ENCODE measurements at regions not wholly inside any gene's neighbourhood (a gene's known extent, or its start where the extent isn't known, plus 50 kb on each side); places are given as distances from the start of the nearest gene placed in this dataset.

DNA sequence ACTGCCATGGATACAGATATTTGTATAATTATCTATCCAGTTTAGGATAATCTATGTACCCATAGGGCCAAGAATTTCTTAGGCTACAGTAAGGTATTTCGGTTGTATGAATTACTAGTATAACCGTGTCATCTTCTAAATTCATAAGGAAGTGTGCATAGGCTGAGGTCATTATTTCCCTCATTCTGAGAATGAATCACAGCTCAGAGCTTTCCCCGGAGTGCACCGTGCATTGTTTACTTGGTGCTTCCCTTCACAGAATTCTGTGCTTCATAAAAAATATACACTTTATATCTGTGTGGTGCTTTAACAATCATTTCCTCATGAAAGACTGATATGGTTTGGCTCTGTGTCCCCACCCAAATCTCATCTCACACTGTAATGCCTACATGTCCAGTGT, 514.1 kb downstream of the ETNK1 start:
- FAIRE-seq (no peak), ATAC-seq (no peak), DNase-seq (ENCODE audit: low read depth in 1 of 2, low spot score in 1 of 2) (no peak)
- Histone ChIP-seq H3K4me2 (no peak overlapping the region), H3K4me3 (no peak overlapping the region), H3K9me3 (no peaks in the 10 kb centered on the region; the same call in 2 of the 3 replicates), H3K4me1 (no peaks in the 10 kb centered on the region), H3K27ac (no peak overlapping the region)
- CTCF ChIA-PET: no interaction called here
- POLR2A ChIA-PET: no interaction called here
- TF ChIP-seq GATA3 (IDR thresholded peaks at IDR 0.05; ENCODE audit: borderline replicate concordance) (no peak), MYC (IDR thresholded peaks at IDR 0.05; ENCODE audit: borderline replicate concordance, low read length) (no peak), SMC3 (IDR thresholded peaks at IDR 0.05) (no peak), SREBF2 (IDR thresholded peaks at IDR 0.05) (no peak), CEBPB (IDR thresholded peaks at IDR 0.05) (no peak), JUNB (IDR thresholded peaks at IDR 0.05) (no peak), KDM5A (IDR thresholded peaks at IDR 0.05) (no peak), CHD2 (IDR thresholded peaks at IDR 0.05; ENCODE audit: low read length, partially characterized antibody) (no peak), HDAC2 (IDR thresholded peaks at IDR 0.05) (no peak), ZSCAN20 (CRISPR knock-in tag; IDR thresholded peaks at IDR 0.05) (no peak), RAD21 (conservative IDR thresholded peaks at IDR 0.05 in 1 of 2, IDR thresholded peaks at IDR 0.05 in 1 of 2) (no peak), EHF (CRISPR knock-in tag; IDR thresholded peaks at IDR 0.05) (no peak), HOXB13 (CRISPR knock-in tag; IDR thresholded peaks at IDR 0.05; ENCODE audit: low read depth) (no peak), PHF8 (IDR thresholded peaks at IDR 0.05; ENCODE audit: borderline replicate concordance, low read depth) (no peak), NPAS2 (CRISPR knock-in tag; IDR thresholded peaks at IDR 0.05; ENCODE audit: borderline replicate concordance) (no peak), FOSL2 (IDR thresholded peaks at IDR 0.05) (no peak), FOSL2 (CRISPR knock-in tag; IDR thresholded peaks at IDR 0.05) (no peak), RFX5 (IDR thresholded peaks at IDR 0.05) (no peak)
- TF ChIP-seq, protein P1, sequence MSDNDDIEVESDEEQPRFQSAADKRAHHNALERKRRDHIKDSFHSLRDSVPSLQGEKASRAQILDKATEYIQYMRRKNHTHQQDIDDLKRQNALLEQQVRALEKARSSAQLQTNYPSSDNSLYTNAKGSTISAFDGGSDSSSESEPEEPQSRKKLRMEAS (IDR thresholded peaks at IDR 0.05): no peak
- TF ChIP-seq, protein P2, sequence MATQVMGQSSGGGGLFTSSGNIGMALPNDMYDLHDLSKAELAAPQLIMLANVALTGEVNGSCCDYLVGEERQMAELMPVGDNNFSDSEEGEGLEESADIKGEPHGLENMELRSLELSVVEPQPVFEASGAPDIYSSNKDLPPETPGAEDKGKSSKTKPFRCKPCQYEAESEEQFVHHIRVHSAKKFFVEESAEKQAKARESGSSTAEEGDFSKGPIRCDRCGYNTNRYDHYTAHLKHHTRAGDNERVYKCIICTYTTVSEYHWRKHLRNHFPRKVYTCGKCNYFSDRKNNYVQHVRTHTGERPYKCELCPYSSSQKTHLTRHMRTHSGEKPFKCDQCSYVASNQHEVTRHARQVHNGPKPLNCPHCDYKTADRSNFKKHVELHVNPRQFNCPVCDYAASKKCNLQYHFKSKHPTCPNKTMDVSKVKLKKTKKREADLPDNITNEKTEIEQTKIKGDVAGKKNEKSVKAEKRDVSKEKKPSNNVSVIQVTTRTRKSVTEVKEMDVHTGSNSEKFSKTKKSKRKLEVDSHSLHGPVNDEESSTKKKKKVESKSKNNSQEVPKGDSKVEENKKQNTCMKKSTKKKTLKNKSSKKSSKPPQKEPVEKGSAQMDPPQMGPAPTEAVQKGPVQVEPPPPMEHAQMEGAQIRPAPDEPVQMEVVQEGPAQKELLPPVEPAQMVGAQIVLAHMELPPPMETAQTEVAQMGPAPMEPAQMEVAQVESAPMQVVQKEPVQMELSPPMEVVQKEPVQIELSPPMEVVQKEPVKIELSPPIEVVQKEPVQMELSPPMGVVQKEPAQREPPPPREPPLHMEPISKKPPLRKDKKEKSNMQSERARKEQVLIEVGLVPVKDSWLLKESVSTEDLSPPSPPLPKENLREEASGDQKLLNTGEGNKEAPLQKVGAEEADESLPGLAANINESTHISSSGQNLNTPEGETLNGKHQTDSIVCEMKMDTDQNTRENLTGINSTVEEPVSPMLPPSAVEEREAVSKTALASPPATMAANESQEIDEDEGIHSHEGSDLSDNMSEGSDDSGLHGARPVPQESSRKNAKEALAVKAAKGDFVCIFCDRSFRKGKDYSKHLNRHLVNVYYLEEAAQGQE (IDR thresholded peaks at IDR 0.05): no peak
- TF ChIP-seq, protein P3, sequence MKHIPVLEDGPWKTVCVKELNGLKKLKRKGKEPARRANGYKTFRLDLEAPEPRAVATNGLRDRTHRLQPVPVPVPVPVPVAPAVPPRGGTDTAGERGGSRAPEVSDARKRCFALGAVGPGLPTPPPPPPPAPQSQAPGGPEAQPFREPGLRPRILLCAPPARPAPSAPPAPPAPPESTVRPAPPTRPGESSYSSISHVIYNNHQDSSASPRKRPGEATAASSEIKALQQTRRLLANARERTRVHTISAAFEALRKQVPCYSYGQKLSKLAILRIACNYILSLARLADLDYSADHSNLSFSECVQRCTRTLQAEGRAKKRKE (CRISPR knock-in tag; IDR thresholded peaks at IDR 0.05; ENCODE audit: low read depth): no peak
- 8% methylated on average over 4 of the region's 4 CpGs for WGBS (ENCODE audit: missing lambda C conversion rate)

DNA sequence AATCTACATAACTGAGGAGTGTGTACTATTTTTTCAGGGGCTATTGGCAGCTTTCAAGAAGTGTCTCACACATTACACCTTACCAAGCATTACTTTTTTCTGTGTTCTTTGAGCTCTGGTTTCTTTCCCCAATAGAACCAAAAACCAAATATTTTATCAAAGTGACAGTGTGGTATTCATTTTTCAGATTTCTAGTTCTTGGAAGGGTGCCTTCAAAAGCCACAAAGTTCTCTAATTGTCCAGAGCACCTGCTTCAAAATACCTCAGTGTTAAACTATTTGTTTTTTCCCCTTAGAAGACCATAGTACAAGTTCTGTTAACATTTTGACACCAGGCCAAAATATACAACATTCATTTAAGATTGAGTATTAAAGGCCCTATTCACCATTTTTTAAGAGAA, 515.7 kb downstream of the ETNK1 start:
- Histone ChIP-seq H3K27ac (no peak overlapping the region), H3K4me2 (no peak overlapping the region), H3K4me3 (no peak overlapping the region), H3K4me1 (no peaks in the 10 kb centered on the region), H3K9me3 (no peaks in the 10 kb centered on the region; the same call in 2 of the 3 replicates)
- DNase-seq (ENCODE audit: low read depth in 1 of 2, low spot score in 1 of 2) (no peak), FAIRE-seq (no peak), ATAC-seq (no peak)
- ChIA-PET POLR2A (no interaction called here), CTCF (no interaction called here)
- no peak for TF ChIP-seq USF2 (IDR thresholded peaks at IDR 0.05)
- TF ChIP-seq, protein P4, sequence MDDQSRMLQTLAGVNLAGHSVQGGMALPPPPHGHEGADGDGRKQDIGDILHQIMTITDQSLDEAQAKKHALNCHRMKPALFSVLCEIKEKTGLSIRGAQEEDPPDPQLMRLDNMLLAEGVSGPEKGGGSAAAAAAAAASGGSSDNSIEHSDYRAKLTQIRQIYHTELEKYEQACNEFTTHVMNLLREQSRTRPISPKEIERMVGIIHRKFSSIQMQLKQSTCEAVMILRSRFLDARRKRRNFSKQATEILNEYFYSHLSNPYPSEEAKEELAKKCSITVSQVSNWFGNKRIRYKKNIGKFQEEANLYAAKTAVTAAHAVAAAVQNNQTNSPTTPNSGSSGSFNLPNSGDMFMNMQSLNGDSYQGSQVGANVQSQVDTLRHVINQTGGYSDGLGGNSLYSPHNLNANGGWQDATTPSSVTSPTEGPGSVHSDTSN (IDR thresholded peaks at IDR 0.05): no peak
- TF ChIP-seq KDM5A (IDR thresholded peaks at IDR 0.05): no peak
- no peak for TF ChIP-seq MAFK (IDR thresholded peaks at IDR 0.05; ENCODE audit: partially characterized antibody)
- TF ChIP-seq ESRRA (IDR thresholded peaks at IDR 0.05; ENCODE audit: borderline replicate concordance, low read length): no peak
- TF ChIP-seq TFCP2L1 (CRISPR knock-in tag; IDR thresholded peaks at IDR 0.05): no peak
- no peak for TF ChIP-seq JUNB (IDR thresholded peaks at IDR 0.05)
- no peak for TF ChIP-seq FOXS1 (CRISPR knock-in tag; IDR thresholded peaks at IDR 0.05)
- TF ChIP-seq EHF (CRISPR knock-in tag; IDR thresholded peaks at IDR 0.05): no peak
- TF ChIP-seq HOXA7 (CRISPR knock-in tag; IDR thresholded peaks at IDR 0.05): no peak
- TF ChIP-seq RCOR1 (IDR thresholded peaks at IDR 0.05; ENCODE audit: low read depth, low read length): no peak
- TF ChIP-seq, protein P2 (IDR thresholded peaks at IDR 0.05): no peak
- TF ChIP-seq HOXB13 (CRISPR knock-in tag; IDR thresholded peaks at IDR 0.05; ENCODE audit: low read depth): no peak

All from A549 (cell line).